Fibroblast of mammary gland (primary cell): ENCODE measurements at regions not wholly inside any gene's neighbourhood (a gene's known extent, or its start where the extent isn't known, plus 50 kb on each side); places are given as distances from the start of the nearest gene placed in this dataset.

ENCODE experiments used
- DNase-seq: peaks from one replicate; pipeline ENCODE4 v3.0.0-alpha.2; 2010; ENCODE audit warnings: low read depth
- H3K4me3 ChIP-seq: 2 replicates; pipeline ENCODE4 v1.5.1; 2011; ENCODE audit warnings: low read depth, mild to moderate bottlenecking, low read length, moderate library complexity; ENCODE audit not compliant: control insufficient read depth
- TF ChIP-seq, protein P1 (sequence below): conservative IDR thresholded peaks from 2 replicates; pipeline ENCODE4 v1.5.1; 2011; ENCODE audit warnings: low read depth, low read length, inconsistent platforms; ENCODE audit not compliant: control insufficient read depth, insufficient read depth

DNA sequence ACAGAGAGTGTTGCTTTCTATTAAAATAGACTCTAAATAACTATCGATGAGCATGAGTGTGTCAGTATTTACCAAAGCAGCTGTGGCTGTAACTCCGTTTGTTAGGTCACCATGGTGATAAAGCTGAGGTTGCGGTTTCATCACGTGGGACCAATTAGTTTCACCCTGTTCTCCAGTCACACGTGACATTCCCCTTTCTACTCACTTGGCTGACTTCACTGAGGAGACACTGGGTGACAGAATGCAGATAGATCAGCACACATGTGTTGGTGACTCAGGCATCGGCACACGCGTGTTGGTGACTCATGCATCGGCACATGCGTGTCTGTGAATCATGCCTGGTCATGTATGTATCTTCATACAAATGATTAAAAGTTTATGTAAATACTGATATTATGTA, 285.4 kb downstream of the THBS2 start:
- TF ChIP-seq, protein P1, sequence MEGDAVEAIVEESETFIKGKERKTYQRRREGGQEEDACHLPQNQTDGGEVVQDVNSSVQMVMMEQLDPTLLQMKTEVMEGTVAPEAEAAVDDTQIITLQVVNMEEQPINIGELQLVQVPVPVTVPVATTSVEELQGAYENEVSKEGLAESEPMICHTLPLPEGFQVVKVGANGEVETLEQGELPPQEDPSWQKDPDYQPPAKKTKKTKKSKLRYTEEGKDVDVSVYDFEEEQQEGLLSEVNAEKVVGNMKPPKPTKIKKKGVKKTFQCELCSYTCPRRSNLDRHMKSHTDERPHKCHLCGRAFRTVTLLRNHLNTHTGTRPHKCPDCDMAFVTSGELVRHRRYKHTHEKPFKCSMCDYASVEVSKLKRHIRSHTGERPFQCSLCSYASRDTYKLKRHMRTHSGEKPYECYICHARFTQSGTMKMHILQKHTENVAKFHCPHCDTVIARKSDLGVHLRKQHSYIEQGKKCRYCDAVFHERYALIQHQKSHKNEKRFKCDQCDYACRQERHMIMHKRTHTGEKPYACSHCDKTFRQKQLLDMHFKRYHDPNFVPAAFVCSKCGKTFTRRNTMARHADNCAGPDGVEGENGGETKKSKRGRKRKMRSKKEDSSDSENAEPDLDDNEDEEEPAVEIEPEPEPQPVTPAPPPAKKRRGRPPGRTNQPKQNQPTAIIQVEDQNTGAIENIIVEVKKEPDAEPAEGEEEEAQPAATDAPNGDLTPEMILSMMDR, result no peak
- peak; percentile 100 for DNase-seq
- H3K4me3 ChIP-seq, result no peak overlapping the region

DNA sequence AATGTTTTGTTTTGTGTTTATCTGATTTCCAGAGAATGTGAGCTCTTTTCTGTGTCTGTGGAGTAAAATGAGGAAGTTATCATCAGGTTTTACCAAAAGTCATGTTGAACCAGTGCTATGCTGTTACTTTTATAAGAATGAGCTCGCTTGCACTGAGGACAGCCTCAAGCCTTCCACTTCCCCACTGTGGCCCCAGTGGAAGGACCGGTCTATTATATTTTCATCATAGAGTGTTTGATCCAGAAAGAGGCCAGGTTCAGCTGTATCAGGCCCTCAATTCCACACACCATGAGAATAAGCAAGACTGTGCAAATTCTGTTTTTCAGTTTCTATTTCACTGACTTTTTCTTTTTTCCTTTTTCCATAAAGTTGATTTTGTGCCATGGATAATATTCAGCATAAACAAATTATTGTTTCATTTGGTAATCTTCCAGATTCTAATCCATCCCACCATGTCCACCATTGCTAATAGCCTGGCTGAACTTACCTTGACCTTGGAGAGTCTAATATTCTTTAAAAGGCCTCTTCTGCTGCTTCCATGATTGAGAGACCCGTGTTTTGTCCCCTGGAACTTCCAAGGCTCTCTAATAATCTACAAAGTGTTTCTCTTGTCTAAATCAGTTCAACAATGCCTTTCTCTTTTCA, 286.2 kb downstream of the THBS2 start:
- DNase-seq, result peak; percentile 15
- TF ChIP-seq, protein P1, result no peak
- no peak overlapping the region for H3K4me3 ChIP-seq

DNA sequence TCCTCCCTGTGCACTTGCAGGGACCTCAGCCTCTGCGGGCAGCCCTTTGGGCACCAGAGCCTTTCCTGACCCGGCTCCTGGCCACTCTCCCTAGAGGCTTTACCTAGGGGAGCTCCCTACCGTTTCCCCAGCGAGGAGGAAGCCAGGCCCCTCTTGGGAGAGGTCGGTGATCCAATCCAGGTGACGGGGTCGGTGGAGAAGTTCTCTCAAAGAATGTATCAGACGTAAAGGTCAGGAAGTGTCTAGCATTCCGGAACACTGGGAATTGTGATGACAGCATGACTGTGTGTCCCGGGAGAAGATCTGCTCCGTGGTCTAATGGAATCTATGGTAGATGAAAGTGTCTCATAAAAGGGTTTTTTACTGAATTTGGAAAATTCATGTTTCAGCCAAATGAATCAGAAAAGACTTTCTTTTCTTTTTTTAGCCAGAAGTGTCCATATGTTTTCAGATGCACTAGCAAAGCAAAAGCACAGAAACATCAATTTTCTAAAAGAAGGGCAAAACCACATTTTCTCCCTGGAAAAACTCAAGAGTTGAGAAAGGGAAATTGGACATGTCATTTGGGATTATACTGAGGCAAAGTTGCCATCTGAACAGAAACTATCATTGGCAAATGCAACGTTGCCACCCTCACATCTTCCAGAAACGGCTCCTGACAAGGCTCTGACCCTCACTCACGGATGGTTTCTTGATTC, 289.4 kb downstream of the THBS2 start:
- TF ChIP-seq, protein P1, result no peak
- DNase-seq, result peak; percentile 70
- no peak overlapping the region for H3K4me3 ChIP-seq

DNA sequence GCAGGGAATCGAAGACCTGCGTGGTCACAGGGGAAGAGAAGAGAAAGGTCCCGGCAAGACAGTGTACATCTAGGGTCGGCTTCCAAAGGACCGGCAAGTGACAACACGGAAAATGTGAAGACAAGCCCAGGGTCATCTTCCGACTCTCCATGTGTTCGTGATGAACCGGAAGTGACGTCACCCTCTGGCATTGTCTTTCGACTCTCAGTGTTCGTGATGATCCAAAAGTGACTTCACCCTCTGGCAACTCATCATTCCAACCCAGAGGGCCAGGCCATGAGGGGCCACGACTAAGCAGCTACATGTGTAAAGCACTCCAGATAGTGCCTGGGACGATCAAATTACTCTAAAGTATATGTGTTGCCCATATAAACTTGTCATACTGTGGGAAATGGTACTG, 290.8 kb downstream of the THBS2 start:
- H3K4me3 ChIP-seq, result no peak overlapping the region
- peak; percentile 92 for DNase-seq
- TF ChIP-seq, protein P1, result no peak

DNA sequence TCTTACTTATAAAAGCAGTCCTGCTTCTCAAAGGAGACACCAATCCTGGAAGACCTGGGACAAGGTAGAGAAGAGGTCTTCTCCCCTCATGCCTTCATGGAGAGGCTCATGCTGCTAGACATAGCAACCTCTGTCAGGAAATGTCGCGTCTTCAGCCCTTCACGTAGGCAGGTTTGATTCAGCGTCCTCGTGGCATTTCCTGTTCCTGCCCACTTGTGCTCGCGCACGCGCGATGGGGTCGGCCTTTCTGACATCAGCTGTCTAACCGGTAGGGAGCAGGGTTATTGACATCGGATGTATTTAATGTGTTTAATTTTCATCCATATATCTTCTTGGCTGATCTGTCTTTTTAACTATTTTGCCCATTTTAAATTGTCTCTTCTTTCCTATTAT, 292.4 kb downstream of the THBS2 start:
- TF ChIP-seq, protein P1, result no peak

DNA sequence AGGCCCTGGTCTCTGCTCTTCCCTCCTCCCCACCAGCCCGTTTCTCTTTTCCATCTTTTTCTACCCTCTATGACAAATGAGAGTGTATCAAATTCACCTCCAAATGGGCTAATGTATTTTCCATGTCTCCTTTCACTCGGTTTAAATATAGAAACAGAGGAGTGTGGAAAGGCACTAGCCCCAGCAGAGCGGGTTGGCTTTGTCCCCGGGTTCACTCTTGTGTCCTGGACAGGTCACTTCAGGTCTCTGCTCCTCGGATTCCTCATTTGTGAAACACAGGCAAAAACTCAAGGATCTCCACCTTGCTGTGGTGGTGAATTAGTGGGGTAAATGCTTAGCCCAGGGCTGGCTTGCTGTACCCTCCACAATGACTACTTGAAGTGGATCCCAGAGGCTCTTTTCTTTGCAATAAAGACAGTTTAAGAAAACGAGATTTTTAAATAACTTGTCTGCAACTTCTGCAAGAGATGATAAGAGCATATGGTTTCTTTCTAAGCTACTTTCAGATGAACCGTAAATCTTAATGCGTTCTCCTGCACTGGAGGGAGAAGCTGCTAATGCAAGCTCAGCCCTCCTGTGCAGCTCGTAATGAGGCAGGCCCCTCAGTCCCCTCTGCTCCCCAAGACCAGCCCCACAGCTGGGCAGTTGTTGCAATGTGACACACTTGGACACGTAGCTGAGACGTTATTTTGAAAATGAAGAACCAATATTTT, 292.9 kb downstream of the THBS2 start:
- TF ChIP-seq, protein P1, result no peak
- no peak for DNase-seq

More for the DNA sequence above, 292.4 kb downstream of the THBS2 start:
- no peak overlapping the region for H3K4me3 ChIP-seq
- DNase-seq, result no peak

More for the DNA sequence above, 292.9 kb downstream of the THBS2 start:
- H3K4me3 ChIP-seq, result no peak overlapping the region
